CD4-positive, alpha-beta memory T cell (primary cell): ENCODE measurements at regions not wholly inside any gene's neighbourhood (a gene's known extent, or its start where the extent isn't known, plus 50 kb on each side); places are given as distances from the start of the nearest gene placed in this dataset.

Experiments used
- CTCF ChIA-PET: fragments of 350-600 bp; sonication (Branson Sonifier 250); formaldehyde crosslinking; loops from one replicate; lab custom pipeline; 2021; ENCODE audit warnings: inconsistent platforms; ENCODE audit not compliant: partially characterized antibody; lab: Charles Lee
- POLR2A ChIA-PET: fragments of 350-600 bp; sonication (Branson Sonifier 250); formaldehyde crosslinking; loops from one replicate; lab custom pipeline; 2021; ENCODE audit not compliant: partially characterized antibody; lab: Charles Lee
- DNase-seq, 5 donors: peaks; one replicate each; pipeline versions ENCODE4 v3.0.0 to v3.0.0-alpha.2; 2020 to 2022; ENCODE audit warnings: mixed read lengths in 1 of 5
- H3K27ac ChIP-seq: one replicate; pipeline ENCODE4 v1.7.0; 2013; ENCODE audit warnings: low read depth, low read length
- H3K27me3 ChIP-seq: 2 replicates; pipeline ENCODE4 v1.7.0; 2013; ENCODE audit warnings: mild to moderate bottlenecking, low read length, moderate library complexity; ENCODE audit not compliant: insufficient read depth
- H3K36me3 ChIP-seq: 2 replicates; pipeline ENCODE4 v1.7.0; 2013; ENCODE audit warnings: mild to moderate bottlenecking, low read length, moderate library complexity; ENCODE audit not compliant: insufficient read depth
- H3K4me1 ChIP-seq: 2 replicates; pipeline ENCODE4 v1.7.0; 2013; ENCODE audit warnings: mild to moderate bottlenecking, low read length, moderate library complexity; ENCODE audit not compliant: insufficient read depth
- H3K4me3 ChIP-seq, 2 donors: one replicate each; pipeline ENCODE4 v1.7.0; 2013; ENCODE audit warnings: low read length in 2 of 2, mild to moderate bottlenecking in 1 of 2
- H3K9me3 ChIP-seq, 2 donors: one replicate each; pipeline ENCODE4 v1.7.0; 2013; ENCODE audit warnings: low read length in 2 of 2, control low read depth in 1 of 2; ENCODE audit not compliant: control insufficient read depth in 1 of 2
- H3K27ac Mint-ChIP-seq, 7 donors: one replicate each; pipeline ENCODE4 v1.8.0; 2020 to 2021; ENCODE audit warnings: mixed read lengths in 7 of 7, mild to moderate bottlenecking in 6 of 7, inconsistent platforms in 3 of 7, moderate library complexity in 3 of 7
- H3K27me3 Mint-ChIP-seq, 2 donors: one replicate each; pipeline ENCODE4 v1.8.0; 2020 to 2021; ENCODE audit warnings: mixed read lengths in 2 of 2
- H3K36me3 Mint-ChIP-seq, 2 donors: one replicate each; pipeline ENCODE4 v1.8.0; 2020 to 2021; ENCODE audit warnings: mixed read lengths in 2 of 2, inconsistent platforms in 1 of 2, mild to moderate bottlenecking in 1 of 2
- H3K4me1 Mint-ChIP-seq, 4 donors: one replicate each; pipeline ENCODE4 v1.8.0; 2020 to 2021; ENCODE audit warnings: mixed read lengths in 4 of 4, mild to moderate bottlenecking in 1 of 4
- H3K4me3 Mint-ChIP-seq, 8 donors: one replicate each; pipeline ENCODE4 v1.8.0; 2020 to 2021; ENCODE audit warnings: mixed read lengths in 8 of 8, mild to moderate bottlenecking in 7 of 8, moderate library complexity in 6 of 8, inconsistent platforms in 3 of 8
- H3K9me3 Mint-ChIP-seq, 8 donors: one replicate each; pipeline ENCODE4 v1.8.0; 2020 to 2021; ENCODE audit warnings: mixed read lengths in 8 of 8, mild to moderate bottlenecking in 5 of 8, inconsistent platforms in 3 of 8, moderate library complexity in 1 of 8
- intact Hi-C: fragments of 100-400 bp; cut with micrococcal nuclease; formaldehyde crosslinking; loops from one replicate; pipeline ENCODE4 v1.15.1; 2023

GRCh38 chr10:43904301-43904700 is 255.6 kb upstream of the ZNF32 start:
- intact Hi-C loops: no loop called here
- Mint-ChIP-seq H3K9me3 (no peaks in the 10 kb centered on the region), H3K4me3 (no peak overlapping the region), H3K4me1 (no peaks in the 10 kb centered on the region), H3K36me3 (no peaks in the 10 kb centered on the region), H3K27ac (no peak overlapping the region), H3K27me3 (peaks cover 2 to 3% of the 10 kb centered on the region in 2 donors)
- Histone ChIP-seq H3K27me3 (no peaks in the 10 kb centered on the region), H3K9me3 (no peaks in the 10 kb centered on the region), H3K4me3 (no peak overlapping the region), H3K27ac (no peak overlapping the region), H3K4me1 (no peaks in the 10 kb centered on the region), H3K36me3 (no peaks in the 10 kb centered on the region)
- no peak for DNase-seq
- ChIA-PET POLR2A (no interaction called here), CTCF (interaction anchor here (1.0 kb wide), 1 partner anchor 19 kb away, joined by 3 read pairs; no protein-coding TSS in a partner anchor)

DNA sequence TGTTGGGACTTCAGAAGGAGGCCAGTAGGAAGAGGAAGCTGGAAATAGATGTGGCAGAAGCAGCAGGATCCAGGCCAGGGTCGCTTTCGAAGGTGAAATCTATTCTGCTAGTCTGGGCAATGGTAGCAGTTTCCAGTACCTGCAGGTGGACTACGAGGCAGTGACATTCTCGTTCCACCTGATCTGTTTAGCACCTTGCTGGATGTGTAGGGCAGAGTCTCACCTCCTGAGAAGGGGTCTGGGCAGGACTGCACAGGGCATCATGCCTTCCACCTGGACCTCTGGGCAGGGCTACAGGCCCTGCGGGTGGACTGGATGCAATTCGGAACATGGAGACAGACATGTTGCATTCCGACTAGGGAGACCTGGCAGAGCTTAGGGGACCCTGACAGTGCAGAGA is 254.8 kb upstream of the ZNF32 start:
- H3K27ac ChIP-seq: no peak overlapping the region
- no peaks in the 10 kb centered on the region for H3K36me3 ChIP-seq
- H3K4me3 ChIP-seq: no peak overlapping the region
- no peaks in the 10 kb centered on the region for H3K4me1 ChIP-seq
- H3K9me3 ChIP-seq: no peaks in the 10 kb centered on the region
- ChIA-PET CTCF (interaction anchor here (1.5 kb wide), 1 partner anchor 18 kb away, joined by 3 read pairs; no protein-coding TSS in a partner anchor), POLR2A (no interaction called here)
- intact Hi-C loops: no loop called here
- Mint-ChIP-seq H3K36me3 (no peaks in the 10 kb centered on the region), H3K4me1 (no peaks in the 10 kb centered on the region), H3K27me3 (peaks cover 2 to 3% of the 10 kb centered on the region in 2 donors), H3K27ac (no peak overlapping the region), H3K4me3 (no peak overlapping the region), H3K9me3 (no peaks in the 10 kb centered on the region)
- no peak for DNase-seq
- H3K27me3 ChIP-seq: no peaks in the 10 kb centered on the region

GRCh38 chr10:43902842-43903241 is 254.2 kb upstream of the ZNF32 start:
- POLR2A ChIA-PET: no interaction called here
- Histone ChIP-seq H3K9me3 (no peaks in the 10 kb centered on the region), H3K27me3 (no peaks in the 10 kb centered on the region), H3K4me3 (no peak overlapping the region), H3K36me3 (no peaks in the 10 kb centered on the region), H3K27ac (no peak overlapping the region), H3K4me1 (no peaks in the 10 kb centered on the region)
- Mint-ChIP-seq H3K4me3 (no peak overlapping the region), H3K4me1 (no peaks in the 10 kb centered on the region), H3K36me3 (no peaks in the 10 kb centered on the region), H3K27me3 (peaks cover 2 to 3% of the 10 kb centered on the region in 2 donors), H3K27ac (no peak overlapping the region), H3K9me3 (no peaks in the 10 kb centered on the region)
- no peak for DNase-seq
- intact Hi-C loops: no loop called here
- CTCF ChIA-PET: interaction anchor here (1.5 kb wide), 1 partner anchor 18 kb away, joined by 3 read pairs; no protein-coding TSS in a partner anchor

DNA sequence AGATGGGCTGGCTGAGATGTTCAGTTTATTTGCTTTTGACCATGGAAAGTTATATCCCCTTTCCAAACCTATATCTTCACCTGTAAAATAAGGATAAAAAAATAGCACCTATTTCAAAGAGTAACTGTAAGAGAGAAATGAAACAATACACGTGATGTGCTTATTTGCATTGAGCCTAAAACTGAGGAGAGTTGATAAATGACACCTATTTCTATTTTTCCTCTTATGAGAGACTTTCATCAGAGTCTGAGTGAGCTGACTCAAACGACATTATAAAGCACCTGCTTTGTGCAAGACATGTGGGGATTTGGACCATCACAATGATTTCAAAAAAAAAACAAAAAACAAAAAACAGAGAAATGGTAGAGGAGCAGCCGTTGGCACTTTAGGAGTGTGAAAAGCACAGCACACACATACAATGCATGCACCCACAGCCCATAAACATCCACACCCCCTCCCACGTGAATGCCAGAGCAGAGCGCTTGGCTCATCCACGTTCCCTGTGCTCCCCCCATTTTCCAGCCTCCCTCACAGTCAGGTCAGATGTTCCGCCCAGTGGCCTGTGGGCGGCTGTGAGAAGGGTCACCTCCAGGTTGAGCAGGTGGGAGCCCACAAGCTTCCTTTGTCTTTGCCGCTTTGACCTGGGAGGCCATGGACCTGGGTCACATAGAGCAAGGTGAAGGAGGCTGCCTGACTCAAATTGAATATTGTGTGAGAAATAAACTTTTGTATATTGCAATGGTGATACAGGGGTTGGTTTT is 253.2 kb upstream of the ZNF32 start:
- Histone ChIP-seq H3K36me3 (no peaks in the 10 kb centered on the region), H3K4me3 (no peak overlapping the region), H3K27ac (no peak overlapping the region), H3K27me3 (no peaks in the 10 kb centered on the region), H3K9me3 (no peaks in the 10 kb centered on the region), H3K4me1 (no peaks in the 10 kb centered on the region)
- Mint-ChIP-seq H3K27ac (no peak overlapping the region), H3K27me3 (peaks cover 2 to 3% of the 10 kb centered on the region in 2 donors), H3K4me1 (no peaks in the 10 kb centered on the region), H3K36me3 (no peaks in the 10 kb centered on the region), H3K9me3 (no peaks in the 10 kb centered on the region), H3K4me3 (no peak overlapping the region)
- DNase-seq: no peak
- intact Hi-C loops: no loop called here
- ChIA-PET POLR2A (no interaction called here), CTCF (interaction anchor here (1.5 kb wide), 1 partner anchor 17 kb away, joined by 3 read pairs; no protein-coding TSS in a partner anchor)

- H3K27ac ChIP-seq: no peak overlapping the region
- no peak for DNase-seq
- H3K9me3 ChIP-seq: no peaks in the 10 kb centered on the region
- Mint-ChIP-seq H3K36me3 (no peaks in the 10 kb centered on the region), H3K4me3 (no peak overlapping the region), H3K9me3 (no peaks in the 10 kb centered on the region), H3K27ac (no peak overlapping the region), H3K27me3 (peaks cover 2 to 3% of the 10 kb centered on the region in 2 donors), H3K4me1 (no peaks in the 10 kb centered on the region)
- ChIA-PET CTCF (no interaction called here), POLR2A (no interaction called here)
- H3K4me1 ChIP-seq: no peaks in the 10 kb centered on the region
- intact Hi-C loops: no loop called here
- no peak overlapping the region for H3K4me3 ChIP-seq
- H3K27me3 ChIP-seq: no peaks in the 10 kb centered on the region
- H3K36me3 ChIP-seq: no peaks in the 10 kb centered on the region
Observed at GRCh38 chr10:43901302-43901701, 252.6 kb upstream of the ZNF32 start.

DNA sequence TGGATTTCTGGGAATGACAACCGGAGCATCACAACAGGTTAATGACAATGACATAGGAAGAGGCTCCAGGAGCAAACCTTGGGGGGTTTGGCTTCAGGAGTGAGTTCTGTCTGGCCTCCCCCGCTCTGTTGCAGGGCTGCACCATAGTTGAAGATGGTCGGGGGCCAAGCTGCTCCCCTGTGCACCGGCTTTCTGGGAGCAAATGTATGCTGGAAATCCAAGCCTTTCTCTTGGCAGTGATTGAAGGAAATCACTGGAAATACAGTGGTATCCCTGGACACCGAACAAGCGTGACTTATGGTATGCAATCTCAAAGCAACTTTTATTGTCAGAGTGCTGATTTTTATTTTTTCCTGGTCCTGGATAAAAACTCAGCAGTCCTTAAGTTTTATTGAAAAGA is 251.9 kb upstream of the ZNF32 start:
- no peak overlapping the region for H3K4me3 ChIP-seq
- Mint-ChIP-seq H3K27ac (no peak overlapping the region), H3K36me3 (no peaks in the 10 kb centered on the region), H3K4me1 (no peaks in the 10 kb centered on the region), H3K4me3 (no peak overlapping the region), H3K27me3 (peaks cover 2 to 3% of the 10 kb centered on the region in 2 donors), H3K9me3 (peaks cover 0 to 1% (median 0%) of the 10 kb centered on the region in 8 donors)
- no peak overlapping the region for H3K27ac ChIP-seq
- H3K4me1 ChIP-seq: no peaks in the 10 kb centered on the region
- ChIA-PET POLR2A (no interaction called here), CTCF (no interaction called here)
- H3K9me3 ChIP-seq: no peaks in the 10 kb centered on the region
- no peaks in the 10 kb centered on the region for H3K36me3 ChIP-seq
- no peak for DNase-seq
- no peaks in the 10 kb centered on the region for H3K27me3 ChIP-seq
- intact Hi-C loops: no loop called here

DNA sequence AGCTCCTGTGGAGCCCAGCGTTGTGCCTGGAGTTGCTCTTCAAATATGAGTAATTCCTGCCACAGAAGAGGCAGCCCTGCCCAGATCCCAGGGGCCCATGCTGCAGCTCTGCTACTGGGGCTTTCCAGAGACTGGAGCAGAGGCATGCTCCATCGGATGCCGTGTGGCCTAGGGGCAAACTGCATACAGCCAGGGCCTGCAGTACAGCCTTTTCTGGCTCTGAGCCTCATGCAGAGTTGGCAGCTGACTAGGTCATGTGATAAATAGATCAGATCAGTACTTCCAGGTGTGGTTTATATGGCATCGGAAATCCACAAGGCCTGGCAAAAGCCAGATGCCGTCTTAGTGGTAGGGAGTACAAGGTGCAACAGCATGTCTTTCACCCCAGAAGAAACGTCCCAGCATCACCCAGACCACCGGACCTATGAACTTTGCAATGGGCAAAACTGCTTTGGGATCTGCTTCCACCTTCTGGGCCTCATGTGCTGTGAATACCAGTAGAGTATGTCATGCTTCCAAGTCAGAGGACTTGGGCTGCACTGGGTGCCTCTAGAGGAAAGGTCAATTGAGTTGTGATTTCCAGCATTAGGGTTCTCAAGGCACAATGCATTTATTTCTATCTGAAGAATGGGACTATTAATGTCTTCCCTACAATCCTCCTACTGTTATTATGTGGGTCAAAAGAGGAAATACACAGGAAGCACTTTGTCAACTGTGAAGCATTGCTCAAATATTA is 250.7 kb upstream of the ZNF32 start:
- intact Hi-C loops: no loop called here
- H3K4me1 Mint-ChIP-seq: no peaks in the 10 kb centered on the region
- Histone ChIP-seq H3K9me3 (no peaks in the 10 kb centered on the region), H3K4me3 (no peak overlapping the region), H3K27me3 (no peaks in the 10 kb centered on the region), H3K4me1 (no peaks in the 10 kb centered on the region), H3K36me3 (no peaks in the 10 kb centered on the region), H3K27ac (no peak overlapping the region)
- H3K27me3 Mint-ChIP-seq: peaks cover 2 to 3% of the 10 kb centered on the region in 2 donors
- no peak overlapping the region for H3K4me3 Mint-ChIP-seq
- DNase-seq: no peak
- no peaks in the 10 kb centered on the region for H3K36me3 Mint-ChIP-seq
- CTCF ChIA-PET: interaction anchor here (0.7 kb wide), 1 partner anchor 411 kb away, joined by 3 read pairs; no protein-coding TSS in a partner anchor
- peaks cover 0 to 1% (median 0%) of the 10 kb centered on the region in 8 donors for H3K9me3 Mint-ChIP-seq
- no peak overlapping the region for H3K27ac Mint-ChIP-seq
- POLR2A ChIA-PET: interaction anchor here (1.1 to 1.2 kb wide), 2 partner anchors 9 to 53 kb away, joined by 3 read pairs; no protein-coding TSS in a partner anchor
